ENCODE measurements at regions not wholly inside any gene's neighbourhood (a gene's known extent, or its start where the extent isn't known, plus 50 kb on each side); places are given as distances from the start of the nearest gene placed in this dataset.

GRCh38 chr2:39913648-39914461 lies 134.8 kb upstream of the THUMPD2 start:
- Histone ChIP-seq H3K27me3 (no peaks in the 10 kb centered on the region), H3K27ac (no peak overlapping the region), H3K4me1 (peaks cover 0 to 4% (median 0%) of the 10 kb centered on the region in 3 donors), H3K36me3 (no peaks in the 10 kb centered on the region), H3K4me3 (no peak overlapping the region), H3K9me3 (no peaks in the 10 kb centered on the region)
- DNase-seq = no peak
- intact Hi-C loops (cut with DNase I) = loop anchor here (5.0 kb wide), 1 partner anchor 643 kb away; no protein-coding TSS in a partner anchor
- WGBS, 2 donors = 27 to 33% methylated on average over 5 of the region's 5 CpGs
- TF ChIP-seq POLR2A (IDR thresholded peaks at IDR 0.05) (no peak), CTCF (IDR thresholded peaks at IDR 0.05) (peak; percentile 38 to 81 (median 72))

DNA sequence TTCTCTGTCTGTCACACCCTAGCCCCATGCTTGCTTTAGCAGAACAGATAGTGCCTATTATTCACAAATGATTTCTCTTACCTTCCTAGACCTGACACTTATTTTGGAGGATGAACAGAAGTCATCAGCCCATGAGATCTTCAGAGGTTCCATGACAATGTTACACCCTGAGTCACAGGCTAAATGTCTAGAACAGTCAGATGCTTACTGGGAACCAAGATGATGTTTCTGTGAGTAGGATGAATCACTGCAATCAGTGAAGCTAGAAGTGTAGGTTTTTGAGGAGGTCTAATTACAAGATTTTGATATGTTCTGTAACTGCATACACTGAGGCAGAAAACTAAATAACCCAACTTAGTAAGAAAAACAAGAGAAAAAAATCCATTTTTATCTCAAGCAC lies 123.0 kb upstream of the THUMPD2 start:
- Histone ChIP-seq H3K36me3 (no peaks in the 10 kb centered on the region), H3K9me3 (no peaks in the 10 kb centered on the region), H3K27ac (no peak overlapping the region), H3K4me3 (no peak overlapping the region), H3K27me3 (no peaks in the 10 kb centered on the region), H3K4me1 (no peaks in the 10 kb centered on the region)
- intact Hi-C loops (cut with DNase I) = no loop called here
- TF ChIP-seq CTCF (IDR thresholded peaks at IDR 0.05) = no peak
- TF ChIP-seq POLR2A (IDR thresholded peaks at IDR 0.05) = no peak
- no peak for DNase-seq

DNA sequence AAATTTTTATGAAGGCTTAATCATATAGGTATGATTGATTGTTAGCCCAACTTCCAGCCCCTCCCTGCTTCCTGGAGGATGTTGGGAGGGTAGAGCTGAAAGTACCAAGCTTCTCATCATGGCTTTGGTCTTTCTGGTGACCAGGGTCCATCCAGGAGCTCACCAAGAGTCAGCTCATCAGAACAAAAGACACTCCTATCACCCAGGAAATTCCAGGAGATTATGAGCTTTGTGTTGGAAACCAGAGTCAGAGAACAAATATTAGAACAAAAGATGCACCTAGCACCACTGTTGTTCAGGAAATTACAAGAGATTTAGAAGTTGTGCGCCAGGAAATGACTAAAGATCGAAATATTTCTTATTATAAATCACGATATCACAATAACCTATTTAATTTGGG lies 119.9 kb upstream of the THUMPD2 start:
- TF ChIP-seq POLR2A (IDR thresholded peaks at IDR 0.05) = no peak
- TF ChIP-seq CTCF (IDR thresholded peaks at IDR 0.05) = no peak
- no peaks in the 10 kb centered on the region for H3K9me3 ChIP-seq
- H3K4me1 ChIP-seq = no peaks in the 10 kb centered on the region
- H3K4me3 ChIP-seq = no peak overlapping the region
- intact Hi-C loops (cut with DNase I) = no loop called here
- 57 to 60% methylated on average over 3 of the region's 3 CpGs for WGBS, 2 donors
- H3K27ac ChIP-seq = no peak overlapping the region
- H3K27me3 ChIP-seq = no peaks in the 10 kb centered on the region
- no peaks in the 10 kb centered on the region for H3K36me3 ChIP-seq
- no peak for DNase-seq

- 77 to 79% methylated on average over 5 of the region's 5 CpGs for WGBS, 2 donors
- no peaks in the 10 kb centered on the region for H3K36me3 ChIP-seq
- TF ChIP-seq POLR2A (IDR thresholded peaks at IDR 0.05) = no peak
- TF ChIP-seq CTCF (IDR thresholded peaks at IDR 0.05) = no peak
- no peak overlapping the region for H3K4me3 ChIP-seq
- no peak for DNase-seq
- intact Hi-C loops (cut with DNase I) = no loop called here
- H3K27ac ChIP-seq = no peak overlapping the region
- no peaks in the 10 kb centered on the region for H3K4me1 ChIP-seq
- no peaks in the 10 kb centered on the region for H3K27me3 ChIP-seq
- no peaks in the 10 kb centered on the region for H3K9me3 ChIP-seq
These were observed 118.2 kb upstream of the THUMPD2 start for GRCh38 chr2:39897273-39897672.

GRCh38 chr2:39894082-39894481 lies 115.0 kb upstream of the THUMPD2 start:
- Histone ChIP-seq H3K27me3 (no peaks in the 10 kb centered on the region), H3K36me3 (no peaks in the 10 kb centered on the region), H3K9me3 (no peaks in the 10 kb centered on the region), H3K4me3 (no peak overlapping the region), H3K27ac (no peak overlapping the region), H3K4me1 (no peaks in the 10 kb centered on the region)
- no peak for DNase-seq
- intact Hi-C loops (cut with DNase I) = no loop called here
- no peak for TF ChIP-seq CTCF (IDR thresholded peaks at IDR 0.05)
- TF ChIP-seq POLR2A (IDR thresholded peaks at IDR 0.05) = no peak
- 69 to 86% methylated on average over 8 of the region's 8 CpGs for whole genome bisulfite sequencing, 2 donors
